ENCODE measurements at regions not wholly inside any gene's neighbourhood (a gene's known extent, or its start where the extent isn't known, plus 50 kb on each side); places are given as distances from the start of the nearest gene placed in this dataset.
"Not testable (repeated sequence)": the region's sequence is repeated elsewhere in the genome, so short reads cannot be mapped to it uniquely, and the experiment has no call there.

DNA sequence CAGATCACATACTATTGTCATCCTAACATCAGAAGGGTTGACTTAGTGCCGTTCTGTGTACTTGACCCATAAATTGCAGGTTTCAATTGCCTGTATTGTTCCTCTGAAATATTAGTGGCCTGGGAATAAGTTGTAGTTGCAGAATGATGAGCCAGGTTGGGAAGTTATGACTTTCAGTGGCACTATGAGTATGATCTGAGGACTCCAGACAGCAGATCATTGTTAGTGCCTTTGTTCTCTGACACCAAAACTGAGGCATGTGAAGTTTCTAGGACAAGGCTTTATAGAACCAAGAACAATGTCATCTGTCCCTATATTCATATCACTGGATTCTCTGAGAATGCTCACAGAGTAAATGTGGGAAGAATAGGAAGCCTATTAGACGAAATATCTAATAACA is 403.7 kb downstream of the STK39 start:
- intact Hi-C loops (cut with DNase I; ENCODE audit: low total_unique reads) (no loop called here), in situ Hi-C loops (cut with MboI; ENCODE audit: low pct_ligation_motif_present in 1 of 4, low pct_unique_long_range_greater_than_20kb in 1 of 4, low sequenced_read_pairs in 3 of 4) (no loop called here)
- Histone ChIP-seq H3K27me3 (no peaks in the 10 kb centered on the region), H3K4me1 (no peaks in the 10 kb centered on the region), H3K27ac (no peak overlapping the region), H3K4me3 (no peak overlapping the region), H3K9me3 (peaks cover 0 to 5% of the 10 kb centered on the region in 2 donors), H3K36me3 (no peaks in the 10 kb centered on the region)
- 84 to 86% methylated on average over 1 to 2 of the region's 2 CpGs for WGBS, 2 donors (ENCODE audit: low coverage in 1 of 2)
- no peak for TF ChIP-seq POLR2AphosphoS5 (IDR thresholded peaks at IDR 0.05)
- TF ChIP-seq, protein P1, sequence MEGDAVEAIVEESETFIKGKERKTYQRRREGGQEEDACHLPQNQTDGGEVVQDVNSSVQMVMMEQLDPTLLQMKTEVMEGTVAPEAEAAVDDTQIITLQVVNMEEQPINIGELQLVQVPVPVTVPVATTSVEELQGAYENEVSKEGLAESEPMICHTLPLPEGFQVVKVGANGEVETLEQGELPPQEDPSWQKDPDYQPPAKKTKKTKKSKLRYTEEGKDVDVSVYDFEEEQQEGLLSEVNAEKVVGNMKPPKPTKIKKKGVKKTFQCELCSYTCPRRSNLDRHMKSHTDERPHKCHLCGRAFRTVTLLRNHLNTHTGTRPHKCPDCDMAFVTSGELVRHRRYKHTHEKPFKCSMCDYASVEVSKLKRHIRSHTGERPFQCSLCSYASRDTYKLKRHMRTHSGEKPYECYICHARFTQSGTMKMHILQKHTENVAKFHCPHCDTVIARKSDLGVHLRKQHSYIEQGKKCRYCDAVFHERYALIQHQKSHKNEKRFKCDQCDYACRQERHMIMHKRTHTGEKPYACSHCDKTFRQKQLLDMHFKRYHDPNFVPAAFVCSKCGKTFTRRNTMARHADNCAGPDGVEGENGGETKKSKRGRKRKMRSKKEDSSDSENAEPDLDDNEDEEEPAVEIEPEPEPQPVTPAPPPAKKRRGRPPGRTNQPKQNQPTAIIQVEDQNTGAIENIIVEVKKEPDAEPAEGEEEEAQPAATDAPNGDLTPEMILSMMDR (IDR thresholded peaks at IDR 0.05) = no peak
- TF ChIP-seq POLR2A (IDR thresholded peaks at IDR 0.05) = no peak
- DNase-seq = no peak

DNA sequence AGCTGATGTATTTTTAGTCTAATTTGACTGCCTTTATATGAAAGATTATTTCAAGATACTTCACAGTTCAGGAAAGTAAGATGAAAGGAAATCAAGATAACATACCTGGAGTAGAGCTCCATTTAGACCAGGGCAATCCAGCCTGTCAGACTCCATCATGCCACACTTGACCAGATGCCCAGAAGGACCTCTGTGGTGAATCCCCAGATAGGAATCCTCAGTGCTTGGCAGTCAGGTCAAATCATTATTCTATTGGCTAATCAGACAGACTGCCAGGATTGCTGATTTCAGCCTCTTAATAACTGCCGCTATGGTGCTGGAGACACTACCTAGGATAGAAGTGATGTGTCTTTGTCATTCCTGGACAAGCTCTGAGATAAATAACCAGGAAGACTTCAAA is 404.2 kb downstream of the STK39 start:
- H3K36me3 ChIP-seq = no peaks in the 10 kb centered on the region
- DNase-seq = no peak
- no peak overlapping the region for H3K4me3 ChIP-seq
- intact Hi-C loops (cut with DNase I; ENCODE audit: low total_unique reads) (no loop called here), in situ Hi-C loops (cut with MboI; ENCODE audit: low pct_ligation_motif_present in 1 of 4, low pct_unique_long_range_greater_than_20kb in 1 of 4, low sequenced_read_pairs in 3 of 4) (no loop called here)
- H3K4me1 ChIP-seq = no peaks in the 10 kb centered on the region
- peaks cover 0 to under 1% of the 10 kb centered on the region in 2 donors for H3K9me3 ChIP-seq
- no peaks in the 10 kb centered on the region for H3K27me3 ChIP-seq
- TF ChIP-seq, protein P1 (IDR thresholded peaks at IDR 0.05) = no peak
- no peak for TF ChIP-seq POLR2AphosphoS5 (IDR thresholded peaks at IDR 0.05)
- no peak for TF ChIP-seq EP300 (IDR thresholded peaks at IDR 0.05; ENCODE audit: low read depth)
- H3K27ac ChIP-seq = no peak overlapping the region
- 100% methylated on average over 1 of the region's 1 CpG; no CpG with 5 or more reads in 1 of the 2 donors for WGBS, 2 donors (ENCODE audit: low coverage in 1 of 2)

DNA sequence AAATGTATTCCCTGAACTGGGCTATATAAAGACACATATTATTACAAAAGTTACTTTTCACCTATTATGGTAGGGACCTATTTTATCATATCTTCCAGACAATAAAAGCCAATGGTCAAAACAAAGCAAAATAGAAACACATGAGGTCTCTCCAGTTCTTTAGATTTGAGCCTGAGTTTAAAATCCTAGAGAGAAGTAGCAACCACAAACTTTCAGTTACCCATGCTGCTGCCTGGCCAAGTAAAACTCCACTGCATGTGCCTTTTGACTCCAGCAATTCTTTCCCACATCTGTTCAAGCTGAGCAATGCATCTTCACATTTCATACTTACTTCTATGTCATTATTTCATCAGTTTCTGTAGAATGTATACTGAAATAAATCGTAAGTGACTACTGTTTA is 405.3 kb downstream of the STK39 start:
- intact Hi-C loops (cut with DNase I; ENCODE audit: low total_unique reads) = no loop called here
- in situ Hi-C loops (cut with MboI; ENCODE audit: low pct_ligation_motif_present in 1 of 4, low pct_unique_long_range_greater_than_20kb in 1 of 4, low sequenced_read_pairs in 3 of 4) = no loop called here

DNA sequence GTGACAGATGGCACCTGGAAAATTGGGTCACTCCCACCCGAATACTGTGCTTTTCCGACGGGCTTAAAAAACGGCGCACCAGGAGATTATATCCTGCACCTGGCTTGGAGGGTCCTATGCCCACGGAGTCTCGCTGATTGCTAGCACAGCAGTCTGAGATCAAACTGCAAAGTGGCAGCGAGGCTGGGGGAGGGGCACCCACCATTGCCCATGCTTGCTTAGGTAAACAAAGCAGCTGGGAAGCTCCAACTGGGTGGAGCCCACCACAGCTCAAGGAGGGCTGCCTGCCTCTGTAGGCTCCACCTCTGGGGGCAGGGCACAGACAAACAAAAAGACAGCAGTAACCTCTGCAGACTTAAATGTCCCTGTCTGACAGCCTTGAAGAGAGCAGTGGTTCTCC is 412.1 kb downstream of the STK39 start:
- intact Hi-C loops (cut with DNase I; ENCODE audit: low total_unique reads); DNase-seq; H3K27me3 ChIP-seq; H3K36me3 ChIP-seq; in situ Hi-C loops (cut with MboI; ENCODE audit: low pct_ligation_motif_present in 1 of 4, low pct_unique_long_range_greater_than_20kb in 1 of 4, low sequenced_read_pairs in 3 of 4); H3K9me3 ChIP-seq; H3K4me3 ChIP-seq; H3K4me1 ChIP-seq; H3K27ac ChIP-seq: not testable (repeated sequence)
- 86% methylated on average over 8 of the region's 8 CpGs; no CpG with 5 or more reads in 1 of the 2 donors for WGBS, 2 donors (ENCODE audit: low coverage in 1 of 2)

More for the DNA sequence above, 405.3 kb downstream of the STK39 start:
- Histone ChIP-seq H3K9me3 (no peaks in the 10 kb centered on the region), H3K27ac (no peak overlapping the region), H3K36me3 (no peaks in the 10 kb centered on the region), H3K4me3 (no peak overlapping the region), H3K4me1 (no peaks in the 10 kb centered on the region), H3K27me3 (no peaks in the 10 kb centered on the region)
- 88 to 90% methylated on average over 1 of the region's 1 CpG for whole genome bisulfite sequencing, 2 donors (ENCODE audit: low coverage in 1 of 2)
- no peak for TF ChIP-seq POLR2AphosphoS5 (IDR thresholded peaks at IDR 0.05)
- TF ChIP-seq, protein P1 (IDR thresholded peaks at IDR 0.05) = no peak
- TF ChIP-seq POLR2A (IDR thresholded peaks at IDR 0.05) = no peak
- no peak for TF ChIP-seq EP300 (IDR thresholded peaks at IDR 0.05; ENCODE audit: low read depth)
- DNase-seq = no peak

DNA sequence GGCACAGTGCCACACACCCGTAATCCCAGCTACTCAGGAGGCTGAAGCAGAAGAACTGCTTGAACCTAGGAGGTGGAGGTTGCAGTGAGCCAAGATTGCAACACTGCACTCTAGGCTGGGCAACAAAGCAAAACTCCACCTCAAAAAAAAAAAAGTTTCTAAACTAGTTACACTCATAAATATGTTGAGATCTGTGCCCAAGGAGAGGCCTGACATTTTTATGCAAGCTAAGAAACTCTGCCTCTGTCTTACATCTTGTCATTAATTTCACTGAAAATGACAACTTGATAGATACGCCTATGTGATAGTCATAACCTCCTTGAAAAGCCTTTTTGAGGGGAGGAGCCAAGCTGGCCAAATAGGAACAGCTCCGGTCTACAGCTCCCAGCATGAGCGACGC is 412.7 kb downstream of the STK39 start:
- in situ Hi-C loops (cut with MboI; ENCODE audit: low pct_ligation_motif_present in 1 of 4, low pct_unique_long_range_greater_than_20kb in 1 of 4, low sequenced_read_pairs in 3 of 4) = no loop called here
- 91 to 100% methylated on average over 2 to 5 of the region's 5 CpGs for whole genome bisulfite sequencing, 2 donors (ENCODE audit: low coverage in 1 of 2)
- intact Hi-C loops (cut with DNase I; ENCODE audit: low total_unique reads) = no loop called here
- no peaks in the 10 kb centered on the region for H3K9me3 ChIP-seq
- no peaks in the 10 kb centered on the region for H3K4me1 ChIP-seq
- no peaks in the 10 kb centered on the region for H3K27me3 ChIP-seq
- no peak overlapping the region for H3K27ac ChIP-seq
- no peak for TF ChIP-seq EP300 (IDR thresholded peaks at IDR 0.05; ENCODE audit: low read depth)
- no peak for DNase-seq
- H3K36me3 ChIP-seq = no peaks in the 10 kb centered on the region
- H3K4me3 ChIP-seq = no peak overlapping the region

Data from transverse colon (tissue), 4 donors.